ENCODE measurements at regions not wholly inside any gene's neighbourhood (a gene's known extent, or its start where the extent isn't known, plus 50 kb on each side); places are given as distances from the start of the nearest gene placed in this dataset.

- DNase-seq (ENCODE audit: low spot score) = no peak
Observed at GRCh38 chr3:168653255-168653654, 557.5 kb upstream of the GOLIM4 start.

GRCh38 chr3:168648321-168648720 lies 552.6 kb upstream of the GOLIM4 start:
- no peak for DNase-seq (ENCODE audit: low spot score)

GRCh38 chr3:168647582-168647981 lies 551.9 kb upstream of the GOLIM4 start:
- DNase-seq (ENCODE audit: low spot score) = no peak

GRCh38 chr3:168645180-168645579 lies 549.5 kb upstream of the GOLIM4 start:
- DNase-seq (ENCODE audit: low spot score) = no peak

- no peak for DNase-seq (ENCODE audit: low spot score)
Observed at GRCh38 chr3:168628549-168628948, 532.8 kb upstream of the GOLIM4 start.

- DNase-seq (ENCODE audit: low spot score) = no peak
Observed at GRCh38 chr3:168625477-168625876, 529.8 kb upstream of the GOLIM4 start.

GRCh38 chr3:168624892-168625448 lies 529.2 kb upstream of the GOLIM4 start:
- no peak for DNase-seq (ENCODE audit: low spot score)

GRCh38 chr3:168624195-168624594 lies 528.5 kb upstream of the GOLIM4 start:
- DNase-seq (ENCODE audit: low spot score) = no peak

GRCh38 chr3:168622795-168623194 lies 527.1 kb upstream of the GOLIM4 start:
- DNase-seq (ENCODE audit: low spot score) = no peak

- no peak for DNase-seq (ENCODE audit: low spot score)
Observed at GRCh38 chr3:168620854-168621253, 525.1 kb upstream of the GOLIM4 start.

- no peak for DNase-seq (ENCODE audit: low spot score)
Observed at GRCh38 chr3:168618827-168619470, 523.2 kb upstream of the GOLIM4 start.

GRCh38 chr3:168617658-168618057 lies 521.9 kb upstream of the GOLIM4 start:
- DNase-seq (ENCODE audit: low spot score) = no peak

GRCh38 chr3:168616915-168617314 lies 521.2 kb upstream of the GOLIM4 start:
- no peak for DNase-seq (ENCODE audit: low spot score)

- DNase-seq (ENCODE audit: low spot score) = no peak
Observed at GRCh38 chr3:168615493-168616020, 519.8 kb upstream of the GOLIM4 start.

GRCh38 chr3:168613151-168613550 lies 517.4 kb upstream of the GOLIM4 start:
- DNase-seq (ENCODE audit: low spot score) = no peak

- no peak for DNase-seq (ENCODE audit: low spot score)
Observed at GRCh38 chr3:168612671-168613070, 516.9 kb upstream of the GOLIM4 start.

GRCh38 chr3:168611826-168612225 lies 516.1 kb upstream of the GOLIM4 start:
- no peak for DNase-seq (ENCODE audit: low spot score)

- DNase-seq (ENCODE audit: low spot score) = no peak
Observed at GRCh38 chr3:168608926-168609325, 513.2 kb upstream of the GOLIM4 start.

- DNase-seq (ENCODE audit: low spot score) = no peak
Observed at GRCh38 chr3:168604767-168605166, 509.0 kb upstream of the GOLIM4 start.

GRCh38 chr3:168598250-168598649 lies 502.5 kb upstream of the GOLIM4 start:
- no peak for DNase-seq (ENCODE audit: low spot score)

- no peak for DNase-seq (ENCODE audit: low spot score)
Observed at GRCh38 chr3:168596175-168596823, 500.6 kb upstream of the GOLIM4 start.

GRCh38 chr3:168591587-168591986 lies 495.9 kb upstream of the GOLIM4 start:
- DNase-seq (ENCODE audit: low spot score) = no peak

- DNase-seq (ENCODE audit: low spot score) = no peak
Observed at GRCh38 chr3:168589376-168589775, 493.7 kb upstream of the GOLIM4 start.

Data from germinal center (tissue), 1 donor.